WTC11 (cell line): ENCODE measurements at regions not wholly inside any gene's neighbourhood (a gene's known extent, or its start where the extent isn't known, plus 50 kb on each side); places are given as distances from the start of the nearest gene placed in this dataset.

Experiments
- HMGA2 ChIP-seq: fragments of 250-450 bp; sonication (Bioruptor Pico); IDR thresholded peaks from 2 replicates; pipeline ENCODE4 v1.4.0; 2021; ENCODE audit warnings: mild to moderate bottlenecking, moderate library complexity
- TF ChIP-seq, protein P1 (sequence below): fragments of 250-450 bp; sonication (Bioruptor Pico); IDR thresholded peaks from 2 replicates; pipeline ENCODE4 v2.1.2; 2022; ENCODE audit warnings: mild to moderate bottlenecking, moderate library complexity
- TF ChIP-seq, protein P2 (sequence below): sonication (generic); formaldehyde crosslinking; IDR thresholded peaks from 2 replicates; pipeline ENCODE4 v1.8.1; 2022; ENCODE audit warnings: mild to moderate bottlenecking, missing genetic modification reagents, moderate library complexity, borderline replicate concordance

DNA sequence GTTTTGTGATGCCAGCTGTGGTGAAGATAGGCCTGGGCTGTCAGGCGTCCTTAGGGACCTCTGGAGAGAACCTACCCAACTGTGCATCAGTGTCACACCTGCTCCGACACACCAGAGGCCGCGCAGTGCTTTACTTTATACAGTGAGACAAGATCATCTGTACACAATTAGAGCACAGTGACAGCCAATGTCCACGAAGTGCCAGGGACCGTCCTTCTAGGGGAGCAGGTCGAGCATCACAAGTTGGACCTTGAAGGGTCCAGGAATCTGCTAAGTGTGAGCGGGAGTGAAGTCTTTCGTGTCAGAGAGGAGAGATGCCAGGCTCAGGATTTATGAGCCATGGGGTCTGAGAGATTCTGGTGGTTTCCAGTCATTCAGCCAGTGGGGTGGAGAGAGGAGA lies 104.2 kb downstream of the TMEM18 start:
- TF ChIP-seq, protein P1, sequence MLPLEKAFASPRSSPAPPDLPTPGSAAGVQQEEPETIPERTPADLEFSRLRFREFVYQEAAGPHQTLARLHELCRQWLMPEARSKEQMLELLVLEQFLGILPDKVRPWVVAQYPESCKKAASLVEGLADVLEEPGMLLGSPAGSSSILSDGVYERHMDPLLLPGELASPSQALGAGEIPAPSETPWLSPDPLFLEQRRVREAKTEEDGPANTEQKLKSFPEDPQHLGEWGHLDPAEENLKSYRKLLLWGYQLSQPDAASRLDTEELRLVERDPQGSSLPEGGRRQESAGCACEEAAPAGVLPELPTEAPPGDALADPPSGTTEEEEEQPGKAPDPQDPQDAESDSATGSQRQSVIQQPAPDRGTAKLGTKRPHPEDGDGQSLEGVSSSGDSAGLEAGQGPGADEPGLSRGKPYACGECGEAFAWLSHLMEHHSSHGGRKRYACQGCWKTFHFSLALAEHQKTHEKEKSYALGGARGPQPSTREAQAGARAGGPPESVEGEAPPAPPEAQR (CRISPR knock-in tag) = no peak
- TF ChIP-seq, protein P2, sequence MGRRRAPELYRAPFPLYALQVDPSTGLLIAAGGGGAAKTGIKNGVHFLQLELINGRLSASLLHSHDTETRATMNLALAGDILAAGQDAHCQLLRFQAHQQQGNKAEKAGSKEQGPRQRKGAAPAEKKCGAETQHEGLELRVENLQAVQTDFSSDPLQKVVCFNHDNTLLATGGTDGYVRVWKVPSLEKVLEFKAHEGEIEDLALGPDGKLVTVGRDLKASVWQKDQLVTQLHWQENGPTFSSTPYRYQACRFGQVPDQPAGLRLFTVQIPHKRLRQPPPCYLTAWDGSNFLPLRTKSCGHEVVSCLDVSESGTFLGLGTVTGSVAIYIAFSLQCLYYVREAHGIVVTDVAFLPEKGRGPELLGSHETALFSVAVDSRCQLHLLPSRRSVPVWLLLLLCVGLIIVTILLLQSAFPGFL (CRISPR knock-in tag) = no peak
- TF ChIP-seq HMGA2 (CRISPR knock-in tag) = no peak
